HG03103 (cell line): ENCODE measurements at regions not wholly inside any gene's neighbourhood (a gene's known extent, or its start where the extent isn't known, plus 50 kb on each side); places are given as distances from the start of the nearest gene placed in this dataset.

ENCODE experiments used
- ATAC-seq: cut with Tn5 transposase; IDR thresholded peaks from one replicate; pipeline ENCODE4 v1.9.1; 2021; ENCODE audit warnings: low read depth; ENCODE audit not compliant: unreplicated experiment

DNA sequence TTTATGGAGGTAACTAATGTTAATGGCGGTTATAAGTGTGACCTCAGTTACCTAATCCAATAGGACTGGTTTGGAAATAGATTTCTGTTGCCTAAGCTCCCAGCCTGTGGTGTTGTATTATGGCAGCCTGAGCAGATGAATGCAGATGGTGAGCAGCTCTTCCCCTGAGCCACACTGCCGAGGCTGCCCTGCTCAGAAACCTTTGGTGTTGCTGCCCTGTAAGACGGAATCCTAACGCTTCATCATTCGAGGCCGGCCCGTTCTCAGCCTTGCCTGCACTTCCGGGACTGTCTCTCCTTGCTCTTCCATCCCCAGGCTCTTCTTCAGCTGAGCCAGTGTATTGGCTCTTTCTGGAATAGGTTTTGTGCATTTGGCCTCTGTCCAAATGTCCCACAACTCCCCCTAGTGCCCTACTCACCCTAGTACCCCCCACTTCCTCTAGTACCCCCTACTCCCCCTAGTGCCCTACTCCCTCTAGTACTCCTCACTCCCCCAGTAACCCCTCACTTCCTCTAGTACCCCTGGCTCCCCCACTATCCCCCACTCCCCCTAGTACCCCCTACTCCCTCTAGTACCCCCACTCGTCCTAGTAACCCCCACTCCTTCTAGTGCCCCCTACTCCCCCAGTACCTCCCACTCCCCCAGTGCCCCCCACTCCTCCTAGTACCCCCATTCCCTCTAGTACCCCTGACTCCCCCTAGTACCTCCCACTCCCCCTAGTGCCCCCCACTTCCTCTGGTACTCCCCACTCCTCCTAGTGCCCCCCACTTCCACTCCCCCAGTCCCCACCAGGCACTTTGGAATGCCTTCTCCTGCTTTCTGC lies 106.0 kb upstream of the TAF1B start:
- no peak for ATAC-seq

- no peak for ATAC-seq
Observed at GRCh38 chr2:9738062-9738461, 105.2 kb upstream of the TAF1B start.

DNA sequence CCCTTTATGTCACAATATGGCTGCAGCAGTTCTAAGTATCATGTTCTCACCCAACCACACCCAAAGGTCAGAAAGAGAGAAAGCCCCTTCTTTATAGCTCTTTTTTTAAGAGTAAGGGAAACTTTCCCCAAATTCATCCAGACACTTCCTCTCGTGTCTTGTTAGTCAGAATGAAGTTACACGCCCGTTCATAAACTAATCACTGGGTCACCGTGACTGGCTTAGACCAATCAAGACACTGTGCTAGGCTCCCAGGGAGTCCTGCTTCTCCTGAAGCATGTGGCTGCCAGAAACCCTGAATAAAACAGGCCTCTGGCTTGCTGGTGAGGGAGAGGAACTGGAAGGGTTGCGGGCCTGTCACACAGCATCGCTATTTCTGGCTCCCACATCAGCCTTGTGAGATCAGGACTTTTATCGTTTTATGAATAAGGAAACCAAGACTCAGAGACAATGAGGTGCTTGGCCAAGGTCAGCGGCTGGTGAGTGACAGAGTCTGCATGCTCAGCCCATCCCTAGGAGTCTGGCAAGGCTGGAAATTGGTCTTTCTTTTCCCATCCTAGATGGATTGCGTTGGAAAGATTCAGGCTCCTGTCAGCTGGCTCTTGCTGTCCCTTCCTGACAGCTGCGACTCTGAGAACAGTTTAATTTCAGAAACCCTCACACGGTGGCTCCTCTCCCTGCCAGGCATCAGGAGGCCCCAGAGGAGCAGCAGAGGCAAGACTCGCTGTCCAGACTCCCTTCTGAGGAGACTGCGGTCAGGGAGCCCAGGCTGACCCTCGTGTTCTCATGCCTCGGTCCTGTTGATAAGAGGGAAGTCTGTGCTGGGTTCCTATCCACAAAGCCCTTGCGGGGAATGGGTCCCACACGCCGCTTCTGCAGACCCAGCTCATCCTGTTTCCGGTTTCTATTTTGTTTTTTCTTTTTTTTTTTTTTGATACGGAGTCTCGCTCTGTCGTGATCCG lies 104.5 kb upstream of the TAF1B start:
- no peak for ATAC-seq

GRCh38 chr2:9739531-9739964 lies 103.7 kb upstream of the TAF1B start:
- ATAC-seq = no peak

- no peak for ATAC-seq
Observed at GRCh38 chr2:9740382-9741073, 102.7 kb upstream of the TAF1B start.

- ATAC-seq = no peak
Observed at GRCh38 chr2:9741110-9741509, 102.2 kb upstream of the TAF1B start.

GRCh38 chr2:9742601-9743000 lies 100.7 kb upstream of the TAF1B start:
- ATAC-seq = no peak

DNA sequence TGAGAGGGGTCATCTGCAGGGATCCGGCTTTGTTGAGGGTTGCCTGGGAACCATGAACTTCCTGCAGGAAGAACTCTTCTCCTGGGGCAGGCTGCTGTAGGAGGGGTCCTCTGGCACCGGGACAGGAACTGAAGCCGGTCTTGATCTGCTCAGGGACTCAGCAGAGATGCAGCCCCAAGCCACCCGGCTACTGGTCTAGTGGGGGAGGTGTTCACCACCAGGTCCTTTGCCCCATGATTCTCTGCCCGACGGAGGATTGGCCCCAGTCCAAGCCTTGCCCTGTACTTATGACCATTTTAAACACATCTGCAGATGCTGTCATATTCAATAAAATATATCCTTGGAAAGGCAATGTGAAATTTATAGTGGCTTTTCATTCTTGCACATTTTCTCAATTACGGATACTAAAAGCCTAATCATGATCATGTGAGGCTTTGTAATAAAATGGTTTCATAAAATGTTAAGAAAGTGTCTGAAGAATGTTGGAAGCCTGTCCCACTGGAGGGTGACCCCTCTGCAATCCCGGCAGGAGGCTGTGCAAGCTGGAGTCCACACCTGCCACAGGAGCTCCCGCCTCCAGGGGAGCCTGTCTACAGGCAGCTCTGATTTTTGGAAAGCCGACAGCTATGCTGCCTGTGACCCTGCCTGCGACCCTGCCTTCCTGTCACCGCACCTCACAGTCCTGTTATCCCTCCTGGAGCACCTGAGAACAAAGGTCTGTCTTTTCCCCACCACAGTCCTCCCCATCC lies 98.8 kb upstream of the TAF1B start:
- ATAC-seq = no peak

- ATAC-seq = no peak
Observed at GRCh38 chr2:9745153-9745899, 97.9 kb upstream of the TAF1B start.

DNA sequence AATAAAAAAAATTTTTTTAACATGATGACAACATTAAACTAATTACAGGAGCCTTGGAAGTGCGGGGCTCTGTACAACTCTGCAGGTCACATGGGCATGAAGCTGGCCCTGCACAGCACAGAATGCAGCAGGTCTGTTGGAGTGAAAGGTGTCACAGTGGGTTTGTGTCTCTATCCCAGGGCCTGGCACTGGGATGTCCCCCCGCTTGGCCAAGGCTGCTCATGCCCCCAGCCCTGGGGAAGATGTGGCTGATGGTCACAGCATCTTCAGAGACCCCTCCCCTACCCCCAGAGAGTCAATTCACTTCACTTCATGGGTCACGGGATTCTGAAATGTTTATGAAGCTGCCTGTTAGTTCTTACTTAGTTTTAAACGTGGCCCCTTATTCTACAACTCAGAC lies 95.9 kb upstream of the TAF1B start:
- ATAC-seq = no peak

DNA sequence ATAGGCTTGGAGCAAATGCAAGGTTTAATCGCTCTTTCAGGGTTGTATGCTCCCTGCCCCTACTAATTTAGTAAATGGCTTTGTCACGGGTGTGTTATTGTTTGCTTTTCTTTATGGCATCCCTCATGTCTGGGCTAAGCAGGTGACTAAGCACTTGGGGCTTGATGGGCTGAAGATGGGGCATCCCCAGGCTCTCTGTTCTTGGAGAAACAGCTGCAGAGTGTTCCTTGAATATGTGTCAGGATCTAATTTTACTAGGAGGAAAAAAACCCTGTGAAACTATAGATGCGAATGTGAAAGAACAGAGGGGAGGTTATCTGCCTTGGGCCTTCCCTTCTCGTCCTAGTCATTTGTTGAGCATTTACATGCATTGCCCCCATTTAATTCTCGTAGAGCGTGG lies 94.7 kb upstream of the TAF1B start:
- no peak for ATAC-seq

DNA sequence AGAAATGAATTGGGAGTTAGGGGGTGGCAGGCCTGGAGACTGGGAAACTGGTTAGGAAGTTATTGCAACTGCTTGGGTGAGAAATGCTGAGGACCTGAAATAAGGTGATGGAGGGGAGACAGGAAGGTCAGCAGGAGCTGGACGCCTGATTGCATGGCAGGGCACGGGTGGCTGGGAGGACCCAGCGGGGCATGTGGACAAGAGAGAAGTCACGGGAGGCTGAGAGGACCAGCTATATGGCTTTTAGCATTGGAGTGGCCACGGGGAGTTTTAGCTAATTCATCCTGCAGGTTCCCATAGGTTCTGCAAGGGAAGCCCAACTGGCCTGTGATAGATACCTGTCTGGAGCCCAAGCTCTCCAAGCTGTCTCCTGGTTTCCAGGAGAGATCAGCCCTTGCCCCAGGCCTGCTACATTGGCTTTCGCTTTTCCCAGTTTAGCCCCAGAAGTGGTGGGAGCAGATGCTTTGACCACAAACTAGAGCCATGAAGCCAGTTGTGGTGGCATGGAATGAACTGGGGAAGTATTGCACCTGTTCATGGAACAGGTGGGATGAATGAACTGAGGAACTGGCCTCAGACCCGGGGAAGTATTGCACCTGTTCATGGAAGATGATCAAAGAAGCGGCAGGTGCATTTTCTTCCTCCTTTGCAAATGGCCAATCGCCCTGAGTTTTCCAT lies 93.6 kb upstream of the TAF1B start:
- no peak for ATAC-seq

GRCh38 chr2:9750224-9751215 lies 92.8 kb upstream of the TAF1B start:
- ATAC-seq = no peak

- ATAC-seq = no peak
Observed at GRCh38 chr2:9751831-9752230, 91.4 kb upstream of the TAF1B start.

- ATAC-seq = peak; percentile 20
Observed at GRCh38 chr2:9752441-9753275, 90.6 kb upstream of the TAF1B start.

- ATAC-seq = peak; percentile 69
Observed at GRCh38 chr2:9753276-9753600, 90.0 kb upstream of the TAF1B start.
